H1 (cell line): ENCODE measurements at regions not wholly inside any gene's neighbourhood (a gene's known extent, or its start where the extent isn't known, plus 50 kb on each side); places are given as distances from the start of the nearest gene placed in this dataset.

ENCODE experiments used
- CTCF ChIA-PET: fragments of 300-600 bp; sonication (Branson Sonifier 250); formaldehyde crosslinking; loops from one replicate; lab custom pipeline; 2021; ENCODE audit not compliant: partially characterized antibody; lab: Charles Lee
- POLR2A ChIA-PET: fragments of 300-600 bp; sonication (Branson Sonifier 250); formaldehyde crosslinking; loops from one replicate; lab custom pipeline; 2021; ENCODE audit warnings: inconsistent platforms; ENCODE audit not compliant: partially characterized antibody; lab: Charles Lee
- DNase-seq, 2 experiments: peaks; one replicate each; pipeline versions ENCODE4 v3.0.0 to v3.0.0-alpha.2; 2010 to 2022; ENCODE audit warnings: low spot score in 2 of 2, low read depth in 1 of 2, mixed read lengths in 1 of 2
- FAIRE-seq: peaks from 2 replicates; lab custom pipeline; 2011; peaks lifted over from hg19 to GRCh38; lab: Jason Lieb, UNC
- H2AFZ ChIP-seq: 2 replicates; pipeline ENCODE4 v1.8.1; 2012; ENCODE audit warnings: low read length, inconsistent platforms
- H2AK5ac ChIP-seq: 2 replicates; pipeline ENCODE4 v1.6.1; 2013; ENCODE audit warnings: low read depth, low read length
- H2BK120ac ChIP-seq: replicated peaks from 2 replicates; pipeline ENCODE3; 2013; ENCODE audit warnings: low read depth, low read length, inconsistent platforms
- H2BK12ac ChIP-seq: 2 replicates; pipeline ENCODE4 v1.6.1; 2013; ENCODE audit warnings: low read depth, low read length
- H2BK15ac ChIP-seq: 2 replicates; pipeline ENCODE4 v1.6.1; 2013; ENCODE audit warnings: low read length
- H2BK20ac ChIP-seq: 2 replicates; pipeline ENCODE4 v1.6.1; 2013; ENCODE audit warnings: low read length
- H2BK5ac ChIP-seq: 2 replicates; pipeline ENCODE4 v1.6.1; 2013; ENCODE audit warnings: low read depth, low read length
- H3K14ac ChIP-seq: 2 replicates; pipeline ENCODE4 v1.6.1; 2013; ENCODE audit warnings: inconsistent platforms; ENCODE audit not compliant: insufficient read length
- H3K18ac ChIP-seq: 2 replicates; pipeline ENCODE4 v1.6.1; 2013; ENCODE audit warnings: low read length; ENCODE audit errors: extremely low read depth
- H3K23ac ChIP-seq: 2 replicates; pipeline ENCODE4 v1.6.1; 2013; ENCODE audit warnings: inconsistent platforms; ENCODE audit not compliant: insufficient read length
- H3K23me2 ChIP-seq: 2 replicates; pipeline ENCODE4 v1.6.1; 2013; ENCODE audit warnings: low read depth, low read length
- H3K27ac ChIP-seq: 2 replicates; pipeline ENCODE4 v1.6.1; 2011; ENCODE audit warnings: low read depth, low read length, inconsistent platforms
- H3K27me3 ChIP-seq, 4 experiments: replicated peaks in 1 of 4; 1 replicate in 1 of 4; 2 replicates in 3 of 4; pipeline versions ENCODE4 v1.6.1 to v1.8.1; 2011 to 2013; ENCODE audit warnings: low read length in 3 of 4, mild to moderate bottlenecking in 3 of 4, inconsistent platforms in 2 of 4, mixed read lengths in 2 of 4, moderate library complexity in 1 of 4; ENCODE audit not compliant: control insufficient read depth in 3 of 4, insufficient read depth in 3 of 4; ENCODE audit errors: extremely low read depth in 1 of 4
- H3K36me3 ChIP-seq, 4 experiments: 2 replicates each; pipeline versions ENCODE4 v1.6.1 to v1.8.1; 2011 to 2013; ENCODE audit warnings: mild to moderate bottlenecking in 4 of 4, low read length in 3 of 4, moderate library complexity in 2 of 4, control low read depth in 1 of 4, inconsistent platforms in 1 of 4; ENCODE audit not compliant: insufficient read depth in 4 of 4, control insufficient read depth in 2 of 4
- H3K4ac ChIP-seq: replicated peaks from 2 replicates; pipeline ENCODE3; 2013; ENCODE audit warnings: low read length, low read depth, mixed read lengths, inconsistent platforms; ENCODE audit not compliant: insufficient read length
- H3K4me1 ChIP-seq, 4 experiments: replicated peaks in 1 of 4; 1 replicate in 1 of 4; 2 replicates in 3 of 4; pipeline versions ENCODE4 v1.6.1 to v1.8.1; 2011 to 2013; ENCODE audit warnings: low read length in 3 of 4, inconsistent platforms in 2 of 4, mixed read lengths in 1 of 4; ENCODE audit not compliant: insufficient read depth in 4 of 4, control insufficient read depth in 3 of 4
- H3K4me2 ChIP-seq, 2 experiments: 2 replicates each; pipeline versions ENCODE4 v1.6.1 to v1.8.1; 2011 to 2013; ENCODE audit warnings: low read depth in 2 of 2, low read length in 2 of 2, control low read depth in 1 of 2, inconsistent platforms in 1 of 2, mild to moderate bottlenecking in 1 of 2; ENCODE audit not compliant: insufficient read depth in 1 of 2
- H3K4me3 ChIP-seq, 4 experiments: fragments of 200-600, 300-600 bp in 1 of 4; sonication (generic), shearing (Covaris generic), sonication (Bioruptor Twin) in 1 of 4; 2 replicates each; pipeline versions ENCODE4 v1.5.1 to v1.8.1; 2011 to 2016; ENCODE audit warnings: low read length in 4 of 4, low read depth in 3 of 4, control low read depth in 2 of 4, inconsistent platforms in 2 of 4, mild to moderate bottlenecking in 2 of 4, mixed read lengths in 1 of 4, moderate library complexity in 1 of 4; ENCODE audit not compliant: insufficient read depth in 2 of 4; ENCODE audit errors: extremely low read depth in 1 of 4
- H3K56ac ChIP-seq: replicated peaks from 2 replicates; pipeline ENCODE3; 2013; ENCODE audit warnings: low read depth, mild to moderate bottlenecking, mixed read lengths, low read length, inconsistent platforms; ENCODE audit not compliant: insufficient read length
- H3K79me1 ChIP-seq: 2 replicates; pipeline ENCODE4 v1.6.1; 2013; ENCODE audit warnings: low read depth, low read length, control low read depth
- H3K79me2 ChIP-seq, 2 experiments: 2 replicates each; pipeline versions ENCODE4 v1.6.1 to v1.8.1; 2012 to 2013; ENCODE audit warnings: low read length in 2 of 2, mild to moderate bottlenecking in 2 of 2, inconsistent platforms in 1 of 2; ENCODE audit not compliant: insufficient read depth in 2 of 2, control insufficient read depth in 1 of 2
- H3K9ac ChIP-seq, 4 experiments: replicated peaks in 1 of 4; 1 replicate in 1 of 4; 2 replicates in 3 of 4; pipeline versions ENCODE4 v1.6.1 to v1.8.1; 2011 to 2013; ENCODE audit warnings: low read depth in 3 of 4, low read length in 3 of 4, control low read depth in 2 of 4, mild to moderate bottlenecking in 2 of 4, moderate library complexity in 2 of 4, inconsistent platforms in 1 of 4; ENCODE audit errors: extremely low read depth in 1 of 4
- H3K9me3 ChIP-seq, 2 experiments: 2 replicates each; pipeline versions ENCODE4 v1.6.1 to v1.8.1; 2012 to 2013; ENCODE audit warnings: mild to moderate bottlenecking in 2 of 2, moderate library complexity in 2 of 2, control low read depth in 1 of 2, inconsistent platforms in 1 of 2, low read depth in 1 of 2, low read length in 1 of 2, mixed read lengths in 1 of 2; ENCODE audit not compliant: insufficient read depth in 2 of 2
- H4K20me1 ChIP-seq, 2 experiments: replicated peaks in 1 of 2; 2 replicates each; pipeline versions ENCODE3 to v1.8.1; 2011 to 2013; ENCODE audit warnings: inconsistent platforms in 2 of 2, low read length in 2 of 2, mild to moderate bottlenecking in 1 of 2; ENCODE audit not compliant: insufficient read depth in 2 of 2, control insufficient read depth in 1 of 2
- H4K5ac ChIP-seq: 2 replicates; pipeline ENCODE4 v1.6.1; 2013; ENCODE audit warnings: low read length, low read depth, mixed read lengths, inconsistent platforms; ENCODE audit not compliant: insufficient read length
- H4K8ac ChIP-seq: 2 replicates; pipeline ENCODE4 v1.8.0; 2013; ENCODE audit warnings: mild to moderate bottlenecking, moderate library complexity, low read length, inconsistent platforms; ENCODE audit not compliant: insufficient read depth; ENCODE audit errors: extremely low read depth
- H4K91ac ChIP-seq: replicated peaks from 2 replicates; pipeline ENCODE3; 2013; ENCODE audit warnings: low read length, mixed read lengths, inconsistent platforms; ENCODE audit not compliant: insufficient read length
- GABPA ChIP-seq: IDR thresholded peaks from 2 replicates; pipeline ENCODE4 v1.6.1; 2011; ENCODE audit warnings: mild to moderate bottlenecking, low read length, moderate library complexity, borderline replicate concordance; ENCODE audit not compliant: insufficient read depth
- HDAC2 ChIP-seq, 2 experiments: fragments of 300-600 bp in 1 of 2; sonication (generic) in 1 of 2; IDR thresholded peaks; 2 replicates each; pipeline ENCODE4 v1.6.1; 2011 to 2012; ENCODE audit warnings: low read depth in 2 of 2, low read length in 2 of 2, mild to moderate bottlenecking in 2 of 2, moderate library complexity in 2 of 2, borderline replicate concordance in 1 of 2, inconsistent platforms in 1 of 2
- KDM1A ChIP-seq: fragments of 200-600, 300-600 bp; sonication (generic); IDR thresholded peaks from 2 replicates; pipeline ENCODE4 v1.7.1; 2016; ENCODE audit warnings: mild to moderate bottlenecking, low read length, borderline replicate concordance
- TCF12 ChIP-seq: IDR thresholded peaks from 2 replicates; pipeline ENCODE4 v1.6.1; 2011; ENCODE audit warnings: low read depth, mild to moderate bottlenecking, low read length
- WGBS, 2 experiments: shearing (Covaris generic) in 1 of 2; methylation state at CpG; one replicate each; pipeline versions ENCODE4 v1.1.6 to v1.1.7; 2013 to 2015; ENCODE audit warnings: low lambda C conversion rate in 2 of 2, mixed read lengths in 2 of 2, inconsistent platforms in 1 of 2, low coverage in 1 of 2, missing lambda C conversion rate in 1 of 2; ENCODE audit not compliant: insufficient replicate concordance in 2 of 2, insufficient coverage in 1 of 2, insufficient read length in 1 of 2; ENCODE audit errors: extremely low coverage in 1 of 2, missing lambda C conversion rate in 1 of 2; 5-methylcytosine and 5-hydroxymethylcytosine counted together

DNA sequence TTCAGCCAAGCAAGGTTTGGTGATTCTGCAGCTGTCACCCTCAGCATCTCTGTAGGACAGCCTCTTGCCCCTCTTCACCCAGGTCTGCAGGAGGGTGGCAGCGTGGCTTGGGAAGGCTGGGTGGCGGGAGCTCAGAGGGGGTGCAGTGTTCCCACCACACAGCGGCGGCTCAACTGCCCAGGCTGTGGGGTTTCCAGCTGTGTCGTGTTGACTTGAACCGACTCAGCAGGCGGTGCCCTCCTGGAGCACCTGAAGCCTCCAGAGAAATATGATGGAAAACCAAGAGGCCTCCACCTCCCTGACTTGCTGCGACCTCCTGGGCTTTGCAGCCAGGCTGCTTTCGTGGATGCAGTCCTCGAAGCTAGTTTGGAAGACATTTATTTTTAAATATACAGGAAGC is 68.0 kb upstream of the KLF6 start:
- WGBS, 2 experiments, result 79% methylated on average over 9 of the region's 10 CpGs; no CpG with 5 or more reads in 1 of the 2 experiments
- H3K27ac ChIP-seq, result no peak overlapping the region

More for the DNA sequence above, 68.0 kb upstream of the KLF6 start:
- Histone ChIP-seq H3K14ac (no peak overlapping the region), H3K9me3 (no peaks in the 10 kb centered on the region), H2BK5ac (no peak overlapping the region), H2BK120ac (no peak overlapping the region), H3K4me3 (no peak overlapping the region), H3K56ac (no peak overlapping the region), H2AFZ (no peak overlapping the region), H3K18ac (no peak overlapping the region), H3K27me3 (no peaks in the 10 kb centered on the region), H3K79me2 (no peaks in the 10 kb centered on the region), H3K4me1 (peaks cover 0 to 3% (median 2%) of the 10 kb centered on the region in 4 experiments; a peak in 3 of 7 replicates), H3K23me2 (no peaks in the 10 kb centered on the region), H3K9ac (no peak overlapping the region), H2AK5ac (no peak overlapping the region), H4K91ac (no peak overlapping the region), H3K79me1 (no peaks in the 10 kb centered on the region), H4K8ac (no peak overlapping the region), H3K23ac (no peak overlapping the region), H4K5ac (no peak overlapping the region), H2BK15ac (no peak overlapping the region), H4K20me1 (no peaks in the 10 kb centered on the region), H3K36me3 (no peaks in the 10 kb centered on the region), H3K4me2 (no peak overlapping the region), H2BK12ac (no peak overlapping the region; the same call in 1 of the 2 replicates), H2BK20ac (no peak overlapping the region), H3K4ac (no peak overlapping the region)
- no peak for DNase-seq
- TF ChIP-seq TCF12 (no peak), GABPA (no peak), HDAC2 (IDR thresholded peaks at IDR 0.05; ENCODE audit: borderline replicate concordance in 1 of 2, low read depth in 2 of 2, low read length in 2 of 2) (no peak), KDM1A (no peak)
- ChIA-PET CTCF (no interaction called here), POLR2A (interaction anchor here (0.7 kb wide), 1 partner anchor 53 kb away, joined by 3 read pairs; no protein-coding TSS in a partner anchor)
- FAIRE-seq, result no peak
